Epithelial cell of esophagus (primary cell): ENCODE measurements at regions not wholly inside any gene's neighbourhood (a gene's known extent, or its start where the extent isn't known, plus 50 kb on each side); places are given as distances from the start of the nearest gene placed in this dataset.

Source experiments
- DNase-seq: peaks from one replicate; pipeline ENCODE4 v3.0.0; 2010; ENCODE audit warnings: low read depth
- H3K4me3 ChIP-seq: 2 replicates; pipeline ENCODE4 v1.5.1; 2011; ENCODE audit warnings: mild to moderate bottlenecking, low read length, control low read depth
- CTCF ChIP-seq: IDR thresholded peaks from 2 replicates; pipeline ENCODE4 v1.5.1; 2011; ENCODE audit warnings: low read depth, mild to moderate bottlenecking, low read length, control low read depth, inconsistent platforms; ENCODE audit not compliant: insufficient read depth; ENCODE audit errors: missing control alignments

DNA sequence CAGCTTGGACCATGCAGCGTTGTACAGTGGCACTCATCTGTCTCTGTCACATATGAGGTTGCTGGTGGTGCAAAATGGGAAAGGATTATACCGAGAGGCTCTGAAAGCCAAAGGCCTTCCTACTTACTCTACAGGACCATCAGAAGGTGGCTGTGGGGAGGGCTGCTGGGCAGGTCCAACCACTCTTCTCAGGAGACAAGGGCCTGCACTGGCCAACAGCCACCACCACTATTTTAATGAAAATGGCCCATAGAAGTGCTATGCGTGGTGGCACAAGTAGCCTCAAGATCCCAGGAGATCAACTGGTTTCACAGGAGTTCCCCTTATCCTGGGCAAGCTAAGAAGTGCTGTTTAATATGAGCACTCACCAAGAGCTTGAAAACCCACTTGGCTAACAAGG, 52.3 kb downstream of the MRPL57 start:
- no peak overlapping the region for H3K4me3 ChIP-seq
- TF ChIP-seq CTCF: no peak
- no peak for DNase-seq

DNA sequence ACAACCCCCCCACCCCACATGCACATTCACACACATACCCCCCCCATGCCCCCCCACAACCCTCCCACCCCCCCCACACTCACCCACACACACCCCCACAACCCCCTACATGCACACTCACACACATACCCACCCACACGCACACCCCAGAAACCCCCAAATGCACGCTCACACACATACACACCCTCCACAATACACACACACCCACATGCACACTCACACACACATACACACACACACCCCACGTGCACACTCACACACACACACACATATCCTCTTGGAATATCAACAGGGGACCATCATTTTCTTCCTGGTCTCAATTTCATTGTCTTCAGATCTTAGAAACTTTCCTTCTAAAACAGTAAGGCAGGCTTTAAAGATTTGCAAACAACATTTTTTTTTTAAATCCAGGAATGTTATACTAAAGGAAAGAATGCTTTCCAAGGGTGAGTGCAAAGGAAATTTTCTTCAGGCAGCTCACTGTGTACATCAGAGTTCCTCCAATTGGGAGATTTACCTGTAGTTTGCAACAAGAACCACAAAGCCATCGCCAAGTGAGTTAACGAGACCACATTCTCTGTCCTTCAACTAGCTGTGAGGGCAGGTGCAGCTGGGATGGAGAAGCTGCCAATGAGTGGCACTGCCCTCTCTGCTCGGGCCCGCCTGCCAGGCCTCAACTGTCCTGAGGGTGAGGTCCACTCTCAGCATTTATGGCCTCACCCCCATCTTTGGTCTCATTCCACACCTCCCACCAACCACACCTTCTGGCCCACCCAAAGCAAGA, 53.0 kb downstream of the MRPL57 start:
- no peak overlapping the region for H3K4me3 ChIP-seq
- DNase-seq: no peak
- no peak for TF ChIP-seq CTCF

DNA sequence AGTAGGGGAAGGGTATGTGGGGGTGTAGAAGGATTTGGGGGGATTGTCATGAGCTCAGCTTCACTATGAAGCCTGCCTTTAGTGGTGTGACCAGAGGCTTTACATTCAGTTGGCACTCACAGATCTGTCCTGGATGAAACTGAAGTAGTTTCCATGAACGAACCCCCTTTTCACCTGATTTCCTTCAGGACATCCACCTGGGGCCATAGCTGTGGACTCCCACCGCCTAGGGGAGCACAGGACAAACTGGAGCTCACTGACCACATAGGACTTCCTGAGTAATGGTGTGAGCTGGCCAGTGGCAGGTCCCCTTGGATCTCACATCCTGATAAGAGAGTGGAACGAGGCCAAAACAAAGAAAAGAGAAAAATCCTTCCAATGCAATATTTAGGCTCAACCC, 54.1 kb downstream of the MRPL57 start:
- no peak for TF ChIP-seq CTCF
- no peak overlapping the region for H3K4me3 ChIP-seq
- no peak for DNase-seq

DNA sequence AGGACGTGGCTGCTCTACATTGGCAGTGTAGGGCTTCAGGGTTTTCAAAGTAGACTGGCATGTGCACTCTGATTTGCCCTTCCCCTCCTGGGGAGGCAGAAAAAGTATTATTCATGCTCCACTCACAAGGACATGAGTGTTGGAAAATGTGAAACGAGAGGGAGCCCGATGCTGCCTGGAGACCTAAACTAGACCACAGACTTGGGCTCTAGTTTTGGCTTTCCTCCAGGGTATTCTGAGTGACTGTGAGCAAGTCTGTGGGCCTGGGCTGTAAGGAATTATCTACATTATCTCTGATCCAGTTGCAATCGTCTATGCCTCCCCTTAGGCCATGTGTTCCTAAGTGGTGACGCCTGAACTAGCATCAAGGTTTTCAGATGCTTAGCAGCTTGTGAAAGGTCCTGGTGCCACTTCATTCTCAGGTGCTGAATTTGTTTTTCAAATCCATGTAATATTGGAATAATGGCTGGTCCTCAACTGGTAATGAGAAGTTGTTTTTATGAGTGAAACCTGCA, 55.0 kb downstream of the MRPL57 start:
- TF ChIP-seq CTCF: no peak
- no peak for DNase-seq
- H3K4me3 ChIP-seq: no peak overlapping the region

GRCh38 chr13:21232196-21232595, 55.7 kb downstream of the MRPL57 start:
- DNase-seq: peak; percentile 55
- no peak overlapping the region for H3K4me3 ChIP-seq
- TF ChIP-seq CTCF: peak; percentile 43

- H3K4me3 ChIP-seq: no peak overlapping the region
- no peak for DNase-seq
- TF ChIP-seq CTCF: no peak
Measured at GRCh38 chr13:21232599-21232998, 56.1 kb downstream of the MRPL57 start.

DNA sequence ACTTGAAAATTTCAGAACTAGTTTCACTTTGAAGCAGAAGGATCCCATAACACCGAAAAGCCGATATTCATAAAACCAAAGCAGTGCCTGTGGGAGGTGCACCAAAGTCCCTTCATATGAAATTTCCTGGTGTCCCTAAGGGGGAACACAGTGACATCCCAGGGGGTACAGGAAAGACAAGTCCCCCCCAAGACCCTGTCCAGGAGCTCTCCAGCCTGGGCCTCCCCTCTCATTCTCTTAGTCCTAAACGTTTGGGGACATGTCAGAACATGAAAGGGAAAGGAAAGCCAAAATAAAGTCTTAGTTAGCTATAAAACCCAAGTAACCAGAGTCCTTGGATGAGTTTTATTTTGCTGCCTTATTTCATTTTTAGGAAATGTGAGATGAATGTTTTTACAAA, 56.6 kb downstream of the MRPL57 start:
- TF ChIP-seq CTCF: no peak
- H3K4me3 ChIP-seq: no peak overlapping the region
- no peak for DNase-seq
